ENCODE measurements at regions not wholly inside any gene's neighbourhood (a gene's known extent, or its start where the extent isn't known, plus 50 kb on each side); places are given as distances from the start of the nearest gene placed in this dataset.

GRCh38 chr18:76594966-76595365 lies 99.9 kb upstream of the ZNF516 start:
- no peak for TF ChIP-seq CTCF (IDR thresholded peaks at IDR 0.05; ENCODE audit: borderline replicate concordance, control extremely low read depth, extremely low read depth, insufficient read depth, missing control alignments)
- no peak for DNase-seq (ENCODE audit: low spot score)
- in situ Hi-C loops (cut with MboI; ENCODE audit: low sequenced_read_pairs, unreplicated experiment) = no loop called here

GRCh38 chr18:76593843-76594242 lies 98.8 kb upstream of the ZNF516 start:
- in situ Hi-C loops (cut with MboI; ENCODE audit: low sequenced_read_pairs, unreplicated experiment) = no loop called here
- TF ChIP-seq CTCF (IDR thresholded peaks at IDR 0.05; ENCODE audit: borderline replicate concordance, control extremely low read depth, extremely low read depth, insufficient read depth, missing control alignments) = no peak

GRCh38 chr18:76592981-76593381 lies 97.9 kb upstream of the ZNF516 start:
- no peak for TF ChIP-seq CTCF (IDR thresholded peaks at IDR 0.05; ENCODE audit: borderline replicate concordance, control extremely low read depth, extremely low read depth, insufficient read depth, missing control alignments)
- DNase-seq (ENCODE audit: low spot score) = no peak
- in situ Hi-C loops (cut with MboI; ENCODE audit: low sequenced_read_pairs, unreplicated experiment) = no loop called here

More at GRCh38 chr18:76593843-76594242, 98.8 kb upstream of the ZNF516 start:
- DNase-seq (ENCODE audit: low spot score) = no peak

- in situ Hi-C loops (cut with MboI; ENCODE audit: low sequenced_read_pairs, unreplicated experiment) = no loop called here
- no peak for TF ChIP-seq CTCF (IDR thresholded peaks at IDR 0.05; ENCODE audit: borderline replicate concordance, control extremely low read depth, extremely low read depth, insufficient read depth, missing control alignments)
- no peak for DNase-seq (ENCODE audit: low spot score)
Measured at GRCh38 chr18:76592096-76592495, 97.1 kb upstream of the ZNF516 start.

DNA sequence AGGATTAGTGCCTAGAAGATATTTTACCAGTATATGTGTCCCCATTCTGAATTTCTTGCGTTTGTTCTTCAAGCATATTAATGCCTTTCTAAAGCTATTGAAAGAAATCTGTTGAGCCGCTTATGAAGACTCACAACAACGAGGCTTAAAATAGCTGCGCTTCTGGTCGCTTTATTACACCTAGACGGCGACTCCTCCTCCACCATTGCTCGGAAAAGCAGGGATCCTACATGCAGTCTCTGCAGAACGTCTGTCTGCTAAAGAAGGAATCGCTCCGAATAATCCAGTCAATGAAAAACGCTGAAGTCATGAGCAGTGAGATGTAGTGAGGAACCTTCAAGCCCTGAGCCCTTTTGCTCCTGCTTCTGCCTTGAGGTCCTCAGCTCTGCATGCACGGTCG lies 94.8 kb upstream of the ZNF516 start:
- in situ Hi-C loops (cut with MboI; ENCODE audit: low sequenced_read_pairs, unreplicated experiment) = no loop called here
- no peak for DNase-seq (ENCODE audit: low spot score)
- TF ChIP-seq CTCF (IDR thresholded peaks at IDR 0.05; ENCODE audit: borderline replicate concordance, control extremely low read depth, extremely low read depth, insufficient read depth, missing control alignments) = no peak

DNA sequence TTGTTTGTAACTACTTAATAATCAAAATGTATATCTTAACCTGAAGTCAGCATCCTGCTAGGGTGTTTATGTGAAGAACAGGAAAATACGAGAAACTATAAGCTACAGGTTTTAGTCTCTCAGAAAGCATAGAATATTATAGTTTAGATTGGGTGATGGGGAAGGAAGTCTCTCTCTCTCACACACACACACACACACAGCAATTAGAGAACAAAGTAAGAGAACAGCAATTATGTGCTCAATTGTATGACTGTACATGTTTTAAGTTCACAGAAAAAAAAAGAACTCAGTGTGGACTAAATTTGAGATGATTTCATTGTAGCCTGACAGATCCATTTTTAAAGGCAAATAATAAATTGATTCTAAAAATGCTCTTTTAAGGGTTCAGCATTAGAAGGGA lies 94.3 kb upstream of the ZNF516 start:
- TF ChIP-seq CTCF (IDR thresholded peaks at IDR 0.05; ENCODE audit: borderline replicate concordance, control extremely low read depth, extremely low read depth, insufficient read depth, missing control alignments) = no peak
- DNase-seq (ENCODE audit: low spot score) = no peak
- in situ Hi-C loops (cut with MboI; ENCODE audit: low sequenced_read_pairs, unreplicated experiment) = no loop called here

Data from GM13976 (cell line).